GM12892 (cell line): ENCODE measurements at regions not wholly inside any gene's neighbourhood (a gene's known extent, or its start where the extent isn't known, plus 50 kb on each side); places are given as distances from the start of the nearest gene placed in this dataset.

Source experiments
- POLR2A ChIP-seq: IDR thresholded peaks from 2 replicates; pipeline ENCODE4 v1.6.1; 2011; ENCODE audit warnings: low read depth, low read length, control low read depth
- TAF1 ChIP-seq: IDR thresholded peaks from 2 replicates; pipeline ENCODE4 v1.6.1; 2011; ENCODE audit warnings: low read depth, mild to moderate bottlenecking, control low read depth, low read length, borderline replicate concordance

DNA sequence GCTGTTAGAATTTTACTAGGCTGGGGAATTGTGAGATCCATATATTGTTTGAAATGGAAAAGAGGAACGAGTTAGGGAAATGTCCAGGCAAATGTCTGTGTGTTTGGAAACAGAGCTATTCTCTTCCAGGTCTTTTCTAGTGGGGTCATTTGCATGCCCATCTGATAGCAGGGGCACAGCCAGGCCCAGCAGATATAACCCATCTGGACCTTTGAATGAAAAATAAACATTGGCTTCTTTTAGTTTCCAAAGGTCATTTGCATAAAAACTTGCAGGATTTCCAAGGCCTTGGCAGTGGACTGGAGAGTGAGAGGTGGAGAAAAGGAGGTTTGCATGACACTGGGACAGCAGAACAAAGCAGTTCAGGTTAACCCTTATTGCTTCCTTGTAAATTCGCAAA is 188.0 kb upstream of the GPR26 start:
- TF ChIP-seq TAF1: no peak
- TF ChIP-seq POLR2A: no peak
